GM21367 (cell line): ENCODE measurements at regions not wholly inside any gene's neighbourhood (a gene's known extent, or its start where the extent isn't known, plus 50 kb on each side); places are given as distances from the start of the nearest gene placed in this dataset.
A peak's percentile ranks its signal among the peaks of the same experiment; 100 is the strongest.

Source experiments
- ATAC-seq: cut with Tn5 transposase; IDR thresholded peaks from one replicate; pipeline ENCODE4 v1.9.1; 2021; ENCODE audit not compliant: unreplicated experiment

DNA sequence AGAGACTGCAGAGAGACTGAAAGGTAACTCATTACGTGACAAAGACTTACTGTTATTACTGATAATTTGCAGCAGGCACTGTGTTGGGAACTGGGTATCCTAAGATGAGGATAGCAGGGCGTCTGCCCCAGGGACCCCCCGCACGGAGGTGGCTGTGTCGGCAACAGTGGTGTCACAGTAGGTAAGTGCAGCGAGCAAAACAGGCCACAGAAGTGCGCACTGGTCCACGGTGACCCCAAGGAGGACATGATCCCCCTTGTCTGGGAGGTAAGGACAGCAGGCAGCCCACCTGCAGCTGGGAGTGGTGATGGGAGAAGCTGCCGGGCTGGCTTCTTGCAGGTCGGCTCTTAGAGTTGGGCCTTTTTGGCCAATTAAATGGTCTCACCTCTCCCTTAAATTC lies 82.9 kb downstream of the FAM43A start:
- ATAC-seq: no peak

DNA sequence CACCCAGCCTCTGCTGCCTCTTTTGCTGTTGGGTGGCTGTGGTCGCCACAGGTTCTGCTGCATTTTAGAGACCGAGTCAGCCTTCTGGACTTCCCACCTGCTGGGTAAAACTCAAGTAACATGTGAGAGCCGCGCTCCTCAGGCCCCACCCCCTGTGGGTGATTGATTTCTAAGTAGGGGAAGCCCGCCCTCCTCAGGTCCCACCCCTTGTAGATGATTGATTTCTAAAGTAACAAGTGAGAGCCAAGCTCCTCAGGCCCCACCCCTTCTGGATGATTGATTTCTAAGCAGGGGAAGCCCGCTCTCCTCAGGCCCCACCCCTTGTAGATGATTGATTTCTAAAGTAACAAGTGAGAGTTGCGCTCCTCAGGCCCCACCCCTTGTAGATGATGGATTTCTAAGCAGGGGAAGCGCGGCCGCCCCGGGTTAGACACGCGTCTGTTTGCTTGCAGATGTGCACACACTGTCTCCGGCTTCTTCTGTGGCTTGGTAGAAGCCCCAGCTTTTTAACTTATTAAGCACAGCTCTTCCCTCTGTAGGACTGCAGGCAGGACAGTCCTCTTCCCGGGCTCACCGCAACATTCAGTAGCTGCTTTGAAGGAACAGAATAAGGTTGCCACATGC lies 83.4 kb downstream of the FAM43A start:
- ATAC-seq: peak; percentile 93

DNA sequence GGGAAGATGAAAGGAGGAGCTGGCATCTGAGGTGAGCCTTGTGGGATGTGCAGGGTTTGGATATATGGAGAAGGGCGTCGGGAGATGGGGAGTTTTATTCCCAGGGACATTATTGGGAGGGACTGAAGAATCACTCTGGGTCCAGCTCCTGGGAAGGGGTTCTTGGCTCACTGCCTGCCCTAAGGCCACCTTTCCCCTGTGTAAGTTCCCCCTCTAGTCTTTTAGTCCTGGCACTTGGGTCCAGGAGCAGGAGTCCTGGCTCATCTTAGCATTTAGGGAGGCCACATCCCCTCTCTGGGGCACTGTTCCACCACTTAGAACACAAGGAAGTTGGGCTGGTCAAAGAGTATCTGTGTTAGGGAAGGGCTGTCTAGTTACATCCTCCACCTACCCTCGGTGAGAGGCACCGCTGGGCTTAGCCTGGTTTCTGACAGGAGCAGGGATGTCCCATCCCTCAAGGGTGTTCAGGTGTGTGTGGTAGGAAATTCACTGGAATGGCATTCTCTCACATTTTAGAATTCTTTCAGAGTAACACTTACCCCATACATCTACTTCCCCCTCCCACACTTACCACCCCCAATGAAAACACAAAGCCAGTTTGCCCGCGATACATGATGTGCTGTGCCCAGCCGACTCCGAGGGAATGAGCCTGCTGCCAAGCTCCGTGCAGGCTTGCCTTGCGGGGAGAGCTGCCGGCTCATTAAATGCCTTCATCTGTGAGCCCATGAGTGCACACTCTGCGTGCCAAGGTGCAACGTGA lies 86.7 kb downstream of the FAM43A start:
- no peak for ATAC-seq

GRCh38 chr3:194773216-194773615 lies 87.5 kb downstream of the FAM43A start:
- no peak for ATAC-seq

DNA sequence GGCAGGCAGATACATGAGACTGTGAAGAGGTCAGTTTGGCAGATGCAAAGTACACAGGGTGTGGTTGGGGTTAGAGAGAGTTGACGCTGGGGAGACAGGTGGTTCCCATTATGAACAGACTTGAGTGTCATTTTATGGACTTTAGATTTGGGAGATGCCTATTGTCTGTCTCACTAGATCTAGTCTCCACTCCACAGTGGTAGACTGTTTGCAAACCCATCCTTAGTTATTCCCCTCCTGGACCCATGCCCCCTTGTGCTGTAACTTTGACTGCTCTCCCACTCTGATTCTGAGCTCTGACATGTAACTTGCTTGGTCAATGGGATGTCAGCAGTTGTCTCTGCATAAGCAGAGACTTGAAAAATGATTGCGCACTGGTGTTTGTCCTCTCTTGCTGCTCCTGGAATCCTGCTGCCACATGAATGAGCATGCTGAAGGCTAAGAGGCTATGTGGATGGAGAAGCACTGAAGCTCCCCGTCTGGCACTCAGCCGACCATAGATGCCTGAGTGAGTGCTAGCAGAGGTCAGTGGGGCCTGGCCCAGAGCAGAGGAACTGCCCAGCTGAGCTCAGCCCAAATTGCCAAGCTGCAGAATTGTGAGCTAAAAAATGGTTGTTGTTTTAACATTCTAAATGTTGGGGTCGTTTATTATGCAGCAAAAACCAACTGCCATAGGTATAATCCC lies 88.2 kb downstream of the FAM43A start:
- no peak for ATAC-seq

- no peak for ATAC-seq
Observed at GRCh38 chr3:194775266-194775665, 89.6 kb downstream of the FAM43A start.

DNA sequence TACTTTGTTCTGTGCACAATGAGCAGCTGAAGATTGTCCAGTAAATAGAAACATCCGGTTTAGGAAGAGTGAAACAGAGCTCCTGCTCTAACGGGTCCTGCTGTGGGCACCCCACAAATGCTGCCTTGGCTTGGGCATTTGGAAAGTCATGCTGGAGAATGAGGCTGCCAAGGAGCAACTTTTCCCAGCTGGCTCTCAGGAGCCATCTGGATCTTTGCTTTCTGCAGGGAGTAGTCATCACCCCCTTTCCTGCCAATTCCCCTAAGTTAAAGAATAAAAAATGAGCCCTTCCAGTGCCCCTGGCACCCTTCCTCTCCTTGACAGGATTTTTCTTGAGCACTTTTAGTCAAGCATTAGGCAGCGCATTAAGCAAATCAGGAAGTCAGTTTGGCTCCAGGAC lies 90.0 kb downstream of the FAM43A start:
- no peak for ATAC-seq

- no peak for ATAC-seq
Observed at GRCh38 chr3:194777729-194778128, 92.0 kb downstream of the FAM43A start.

DNA sequence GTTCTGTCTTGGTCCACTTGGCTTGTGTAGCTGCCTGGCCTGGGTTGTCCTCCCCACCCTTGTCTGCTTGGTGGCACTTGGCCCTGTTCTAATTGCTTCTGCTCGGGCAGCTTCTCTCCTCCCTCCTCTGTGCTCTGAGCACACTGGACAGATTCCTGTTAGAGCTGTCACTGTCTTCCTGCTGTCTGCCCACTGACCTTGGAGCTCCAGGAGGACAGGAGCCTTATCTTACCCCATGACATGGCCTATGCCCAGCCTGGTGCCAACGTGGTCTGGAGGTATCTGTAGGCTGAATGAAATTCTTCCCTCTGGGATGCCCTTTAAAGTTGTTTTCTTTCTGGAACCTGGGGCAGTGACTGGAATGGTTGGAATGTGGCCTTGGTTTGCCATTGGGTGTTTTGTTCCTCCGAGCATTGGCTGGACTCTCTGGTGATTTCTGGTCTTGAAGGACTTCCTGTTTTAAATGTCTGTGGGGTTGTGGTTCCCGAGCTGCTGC lies 94.1 kb downstream of the FAM43A start:
- ATAC-seq: no peak

GRCh38 chr3:194780706-194781105 lies 95.0 kb downstream of the FAM43A start:
- no peak for ATAC-seq

GRCh38 chr3:194781617-194782016 lies 95.9 kb downstream of the FAM43A start:
- no peak for ATAC-seq

DNA sequence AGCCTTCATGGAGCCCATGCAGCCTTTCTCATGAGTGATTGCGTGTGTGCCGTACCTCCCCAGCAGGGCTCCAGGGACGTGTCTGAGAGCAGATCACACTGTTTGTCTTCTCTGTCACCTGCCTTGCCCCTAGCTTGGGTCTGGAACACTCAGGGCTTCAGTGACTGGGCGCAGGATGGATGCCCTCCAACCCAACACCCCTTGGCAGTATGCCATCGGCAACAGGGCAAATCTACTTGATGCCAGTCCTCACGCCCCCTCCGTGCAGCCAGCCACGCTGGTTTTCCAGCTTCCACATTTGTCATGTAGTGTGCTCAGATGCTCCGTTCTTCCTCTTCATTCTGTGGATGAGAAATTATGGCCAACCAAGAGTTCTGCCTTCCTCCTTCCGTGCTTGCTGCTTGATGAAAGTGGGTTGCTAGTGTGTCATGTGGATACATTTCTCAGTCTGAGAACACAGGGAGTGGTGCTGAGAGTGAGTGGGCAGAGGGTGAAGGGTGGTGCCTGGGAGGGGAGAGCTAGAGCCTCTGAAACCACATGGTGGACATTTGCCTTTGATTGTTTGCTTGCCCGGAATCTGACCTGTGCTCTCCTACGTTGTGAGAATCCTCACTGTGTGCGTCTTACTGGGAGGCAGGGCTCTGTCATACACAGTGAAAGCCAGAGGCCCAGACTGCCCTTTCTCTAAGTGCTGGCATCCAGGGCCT lies 97.2 kb downstream of the FAM43A start:
- no peak for ATAC-seq

DNA sequence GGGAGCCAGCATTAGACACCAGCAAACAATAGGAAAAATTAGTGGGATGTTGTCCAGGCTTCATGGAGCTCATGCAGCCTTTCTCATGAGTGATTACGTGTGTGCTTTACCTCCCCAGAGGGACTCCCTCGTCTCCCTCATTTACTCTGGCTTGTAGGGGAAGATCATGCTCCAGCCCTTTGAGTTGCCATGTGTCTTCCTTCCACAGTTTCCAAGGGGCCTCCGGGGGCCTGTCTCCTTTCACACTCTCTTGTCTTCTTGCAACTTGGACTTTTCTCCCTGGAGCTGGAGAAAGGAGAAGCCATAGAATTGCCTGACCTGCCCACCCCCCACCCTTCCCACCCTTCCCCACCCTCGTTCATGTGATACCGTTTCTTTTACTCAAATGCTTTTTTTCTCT lies 98.7 kb downstream of the FAM43A start:
- ATAC-seq: no peak

- no peak for ATAC-seq
Observed at GRCh38 chr3:194785315-194785714, 99.6 kb downstream of the FAM43A start.

DNA sequence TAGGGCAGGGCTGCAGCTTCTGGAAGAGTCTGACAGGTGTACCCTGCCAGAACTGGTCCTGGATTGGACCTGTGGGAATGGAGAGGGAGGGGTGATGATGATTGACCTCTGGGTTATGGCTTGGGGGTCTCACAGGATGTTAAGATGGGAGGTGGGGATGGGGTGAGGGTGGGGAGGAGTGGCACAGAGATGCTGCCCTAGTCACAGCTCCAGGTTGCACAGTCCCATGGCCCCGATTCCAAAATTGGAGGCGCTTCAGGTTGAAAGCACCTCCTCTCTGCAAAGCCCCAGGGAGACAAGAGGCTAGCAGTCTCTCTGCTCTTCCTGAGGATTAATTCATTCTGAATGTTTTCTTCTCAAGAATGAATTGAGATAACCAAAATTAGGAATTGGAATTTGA lies 101.4 kb downstream of the FAM43A start:
- ATAC-seq: no peak

DNA sequence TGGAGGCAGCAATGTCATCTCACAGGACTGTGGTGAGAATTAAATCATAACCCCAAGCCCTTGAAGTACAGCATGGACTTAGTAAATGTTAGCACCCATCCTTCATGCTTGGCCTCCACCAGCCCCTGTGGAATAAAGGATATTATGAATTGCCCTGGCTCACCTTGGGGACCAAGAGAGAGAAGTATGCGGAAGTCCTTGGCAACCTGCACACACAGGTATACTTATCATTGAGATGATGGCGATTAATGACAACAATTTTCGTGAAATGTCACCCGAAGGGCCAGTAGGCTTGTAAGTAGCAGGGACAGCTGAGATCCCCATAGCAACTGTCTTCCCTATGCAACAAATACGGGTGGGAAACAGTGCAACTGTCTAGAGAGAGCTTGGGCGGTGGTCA lies 102.0 kb downstream of the FAM43A start:
- ATAC-seq: no peak

DNA sequence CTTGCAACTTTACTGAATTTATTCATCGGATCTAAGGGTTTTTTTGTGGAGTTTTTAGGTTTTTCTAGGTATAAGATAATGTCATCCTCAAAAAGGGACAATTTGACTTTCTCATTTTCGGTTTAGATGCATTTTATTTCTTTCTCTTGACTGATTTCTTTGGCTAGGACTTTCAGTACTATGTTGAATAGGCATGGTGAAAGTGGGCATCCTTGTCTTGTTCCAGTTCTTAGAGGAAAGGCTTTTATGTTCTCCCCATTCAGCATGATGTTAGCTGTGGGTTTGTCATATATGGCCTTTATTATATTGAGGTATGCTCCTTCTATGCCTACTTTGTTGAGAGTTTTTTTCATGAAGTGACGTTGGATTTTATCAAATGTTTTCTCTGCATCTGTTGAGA lies 106.7 kb downstream of the FAM43A start:
- ATAC-seq: no peak

- no peak for ATAC-seq
Observed at GRCh38 chr3:194797555-194798250, 112.0 kb downstream of the FAM43A start.

GRCh38 chr3:194798486-194798885 lies 112.8 kb downstream of the FAM43A start:
- ATAC-seq: no peak

DNA sequence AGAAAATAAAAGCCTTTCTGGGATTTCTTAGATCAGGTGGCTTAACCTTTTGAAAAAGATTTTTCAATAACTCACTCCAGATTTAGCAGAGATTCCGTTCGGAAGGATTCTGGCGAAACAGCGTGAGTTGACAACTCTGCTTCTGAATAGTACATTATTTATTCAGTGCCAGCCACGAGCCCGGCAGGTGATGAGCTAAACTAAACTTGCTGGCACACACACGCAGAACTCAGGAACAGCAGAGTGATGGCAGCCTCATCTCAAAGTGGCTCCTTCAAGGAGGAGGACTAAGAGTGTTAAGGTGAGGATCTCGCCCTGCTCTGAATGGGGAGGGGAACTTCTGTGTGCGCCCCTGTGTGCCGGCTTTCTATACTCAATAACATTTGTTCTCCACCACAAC lies 114.3 kb downstream of the FAM43A start:
- no peak for ATAC-seq
